Esophagus muscularis mucosa (tissue), 4 donors: ENCODE measurements at regions not wholly inside any gene's neighbourhood (a gene's known extent, or its start where the extent isn't known, plus 50 kb on each side); places are given as distances from the start of the nearest gene placed in this dataset.

Source experiments
- DNase-seq: peaks from one replicate; pipeline ENCODE4 v3.0.0-alpha.2; 2017; ENCODE audit errors: extremely low spot score
- H3K27ac ChIP-seq, 4 donors: fragments of 200-600 bp; sonication (generic); replicated peaks in 1 of 4; 1 replicate in 3 of 4; 2 replicates in 1 of 4; pipeline ENCODE4 v1.5.1; 2016 to 2019; ENCODE audit warnings: mild to moderate bottlenecking in 1 of 4
- H3K27me3 ChIP-seq, 4 donors: fragments of 200-600 bp; sonication (generic); one replicate each; pipeline versions ENCODE4 v1.5.1 to v1.6.0; 2016 to 2019
- H3K36me3 ChIP-seq, 4 donors: fragments of 200-600 bp; sonication (generic); one replicate each; pipeline ENCODE4 v1.5.1; 2016 to 2019
- H3K4me1 ChIP-seq, 4 donors: fragments of 200-600 bp; sonication (generic); one replicate each; pipeline ENCODE4 v1.5.1; 2016 to 2019
- H3K4me3 ChIP-seq, 4 donors: fragments of 200-600 bp; sonication (generic); 1 replicate in 2 of 4; 2 replicates in 2 of 4; pipeline ENCODE4 v1.5.1; 2016 to 2019; ENCODE audit warnings: mild to moderate bottlenecking in 4 of 4, moderate library complexity in 1 of 4
- H3K9me3 ChIP-seq, 4 donors: fragments of 200-600 bp; sonication (generic); 1 replicate in 3 of 4; 2 replicates in 1 of 4; pipeline ENCODE4 v1.5.1; 2016 to 2019
- CTCF ChIP-seq, 3 experiments: fragments of 200-600 bp in 2 of 3; fragments of 450-650 bp in 1 of 3; sonication (generic) in 2 of 3; IDR thresholded peaks; one replicate each; pipeline ENCODE4 v1.5.1; 2017 to 2019; ENCODE audit warnings: antibody characterized with exemption in 3 of 3, mild to moderate bottlenecking in 2 of 3, moderate library complexity in 1 of 3
- EP300 ChIP-seq: sonication (generic); formaldehyde crosslinking; IDR thresholded peaks from one replicate; pipeline ENCODE4 v1.6.1; 2017; ENCODE audit warnings: antibody characterized with exemption
- POLR2A ChIP-seq: fragments of 450-650 bp; IDR thresholded peaks from one replicate; pipeline ENCODE4 v1.6.1; 2017; ENCODE audit warnings: antibody characterized with exemption, moderate library complexity, mild to moderate bottlenecking, low read depth
- POLR2AphosphoS5 ChIP-seq, 2 donors: sonication (generic); formaldehyde crosslinking; IDR thresholded peaks; one replicate each; pipeline ENCODE4 v1.6.1; 2017; ENCODE audit warnings: antibody characterized with exemption in 2 of 2
- WGBS: methylation state at CpG from one replicate; pipeline ENCODE4 v1.1.5; 2018; 5-methylcytosine and 5-hydroxymethylcytosine counted together
- intact Hi-C: fragments of 100-400 bp; cut with DNase I; formaldehyde crosslinking; loops from one replicate; pipeline ENCODE4 v1.15.1; 2023

GRCh38 chr18:38262661-38263060 is 697.1 kb upstream of the CELF4 start:
- Histone ChIP-seq H3K36me3 (no peaks in the 10 kb centered on the region), H3K4me1 (no peaks in the 10 kb centered on the region), H3K4me3 (no peak overlapping the region), H3K27ac (no peak overlapping the region), H3K27me3 (no peaks in the 10 kb centered on the region), H3K9me3 (peaks cover 0 to 2% (median under 1%) of the 10 kb centered on the region in 4 donors)
- DNase-seq: no peak
- intact Hi-C loops: no loop called here
- TF ChIP-seq EP300 (no peak), POLR2A (no peak), CTCF (IDR thresholded peaks at IDR 0.05) (no peak), POLR2AphosphoS5 (IDR thresholded peaks at IDR 0.05) (no peak)

GRCh38 chr18:38257661-38258060 is 692.1 kb upstream of the CELF4 start:
- no peaks in the 10 kb centered on the region for H3K9me3 ChIP-seq
- no peak for DNase-seq
- H3K27me3 ChIP-seq: no peaks in the 10 kb centered on the region
- H3K36me3 ChIP-seq: no peaks in the 10 kb centered on the region
- H3K27ac ChIP-seq: no peak overlapping the region
- TF ChIP-seq EP300 (no peak), CTCF (IDR thresholded peaks at IDR 0.05) (no peak), POLR2AphosphoS5 (IDR thresholded peaks at IDR 0.05) (no peak), POLR2A (no peak)
- intact Hi-C loops: no loop called here
- WGBS: 43% methylated on average over 4 of the region's 4 CpGs
- H3K4me3 ChIP-seq: no peak overlapping the region
- H3K4me1 ChIP-seq: no peaks in the 10 kb centered on the region

- TF ChIP-seq POLR2AphosphoS5 (IDR thresholded peaks at IDR 0.05): no peak
- TF ChIP-seq CTCF (IDR thresholded peaks at IDR 0.05): no peak
- no peak for TF ChIP-seq EP300
- H3K4me1 ChIP-seq: no peaks in the 10 kb centered on the region
- no peak overlapping the region for H3K27ac ChIP-seq
- 52% methylated on average over 2 of the region's 2 CpGs for WGBS
- intact Hi-C loops: no loop called here
- no peaks in the 10 kb centered on the region for H3K27me3 ChIP-seq
- H3K36me3 ChIP-seq: no peaks in the 10 kb centered on the region
- no peak for DNase-seq
- no peaks in the 10 kb centered on the region for H3K9me3 ChIP-seq
- no peak overlapping the region for H3K4me3 ChIP-seq
These were observed 690.8 kb upstream of the CELF4 start for GRCh38 chr18:38256366-38256765.

GRCh38 chr18:38250971-38251370 is 685.4 kb upstream of the CELF4 start:
- Histone ChIP-seq H3K27ac (no peak overlapping the region), H3K27me3 (no peaks in the 10 kb centered on the region), H3K9me3 (no peaks in the 10 kb centered on the region), H3K4me3 (no peak overlapping the region), H3K4me1 (no peaks in the 10 kb centered on the region), H3K36me3 (no peaks in the 10 kb centered on the region)
- TF ChIP-seq POLR2A (no peak), POLR2AphosphoS5 (IDR thresholded peaks at IDR 0.05) (no peak), CTCF (IDR thresholded peaks at IDR 0.05) (no peak), EP300 (no peak)
- no peak for DNase-seq
- intact Hi-C loops: no loop called here
- 88% methylated on average over 5 of the region's 5 CpGs for WGBS

- no peak overlapping the region for H3K4me3 ChIP-seq
- peaks cover 0 to 5% (median 0%) of the 10 kb centered on the region in 4 donors for H3K4me1 ChIP-seq
- WGBS: 72% methylated on average over 3 of the region's 3 CpGs
- intact Hi-C loops: no loop called here
- no peak overlapping the region for H3K27ac ChIP-seq
- no peak for TF ChIP-seq POLR2AphosphoS5 (IDR thresholded peaks at IDR 0.05)
- TF ChIP-seq POLR2A: no peak
- TF ChIP-seq EP300: no peak
- TF ChIP-seq CTCF (IDR thresholded peaks at IDR 0.05): no peak
- no peak for DNase-seq
- H3K9me3 ChIP-seq: no peaks in the 10 kb centered on the region
- H3K27me3 ChIP-seq: no peaks in the 10 kb centered on the region
- no peaks in the 10 kb centered on the region for H3K36me3 ChIP-seq
These were observed 678.9 kb upstream of the CELF4 start for GRCh38 chr18:38244480-38244879.
